NCI-H524 (cell line): ENCODE measurements at regions not wholly inside any gene's neighbourhood (a gene's known extent, or its start where the extent isn't known, plus 50 kb on each side); places are given as distances from the start of the nearest gene placed in this dataset.

Experiments
- DNase-seq, 2 experiments: peaks; one replicate each; lab custom pipeline; 2025; lab: John Stamatoyannopoulos, UW

DNA sequence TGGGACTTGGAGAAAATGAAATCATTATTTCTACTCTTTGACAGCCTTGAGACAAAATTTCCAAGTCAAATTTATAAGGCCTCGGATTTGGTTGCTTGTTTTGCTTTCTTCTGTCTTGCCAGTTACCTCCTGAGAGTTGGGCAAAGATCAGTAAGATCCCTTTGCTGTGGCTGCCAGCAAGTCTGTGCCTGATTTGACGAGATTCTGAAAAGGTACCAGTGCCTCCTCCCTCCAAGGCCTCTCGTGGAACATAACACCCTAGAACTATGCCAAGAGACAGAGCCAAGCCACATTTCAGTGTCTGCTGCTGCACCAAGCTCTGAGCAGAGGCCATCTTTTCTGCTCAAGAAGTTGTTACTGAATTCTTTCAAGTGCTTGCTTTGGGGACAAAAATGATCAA, 61.0 kb downstream of the GTPBP8 start:
- no peak for DNase-seq

DNA sequence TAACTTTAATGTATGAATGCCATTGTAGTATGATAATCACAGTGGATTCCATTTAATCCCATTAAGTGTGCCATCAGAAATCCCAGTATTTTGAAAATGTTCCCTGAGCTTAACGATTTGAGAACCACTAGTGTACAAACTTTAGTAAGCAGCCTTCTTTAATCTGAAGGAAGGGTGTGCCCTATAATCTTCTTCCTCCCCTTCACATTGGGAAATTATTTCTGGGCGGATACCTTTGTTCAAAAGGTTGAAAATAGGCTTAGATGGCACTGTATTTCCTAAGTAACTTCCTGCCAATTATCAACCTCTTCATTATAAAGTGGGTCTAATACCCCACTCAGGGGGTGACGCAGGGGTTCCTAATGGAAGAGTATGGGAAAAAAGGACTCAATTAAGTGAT, 62.4 kb downstream of the GTPBP8 start:
- no peak for DNase-seq

DNA sequence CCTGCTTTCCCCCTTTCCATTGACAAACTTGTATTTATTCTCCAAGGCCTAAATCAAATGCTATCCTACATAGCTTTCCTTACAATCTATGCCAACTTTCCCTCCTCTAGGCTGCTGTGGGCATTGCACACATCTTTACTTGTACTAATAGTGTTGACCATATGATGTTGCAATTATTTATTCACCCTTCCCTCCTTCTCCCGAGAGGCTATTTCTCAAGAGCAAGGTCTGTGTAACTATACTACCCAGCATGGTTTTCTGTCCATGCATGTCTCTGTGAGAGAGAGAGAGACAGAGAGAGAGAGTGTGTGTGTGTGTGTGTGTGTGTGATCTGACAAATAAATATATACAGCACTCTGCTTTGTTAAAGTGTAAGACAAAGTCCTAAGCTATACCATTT, 63.8 kb downstream of the GTPBP8 start:
- no peak for DNase-seq

DNA sequence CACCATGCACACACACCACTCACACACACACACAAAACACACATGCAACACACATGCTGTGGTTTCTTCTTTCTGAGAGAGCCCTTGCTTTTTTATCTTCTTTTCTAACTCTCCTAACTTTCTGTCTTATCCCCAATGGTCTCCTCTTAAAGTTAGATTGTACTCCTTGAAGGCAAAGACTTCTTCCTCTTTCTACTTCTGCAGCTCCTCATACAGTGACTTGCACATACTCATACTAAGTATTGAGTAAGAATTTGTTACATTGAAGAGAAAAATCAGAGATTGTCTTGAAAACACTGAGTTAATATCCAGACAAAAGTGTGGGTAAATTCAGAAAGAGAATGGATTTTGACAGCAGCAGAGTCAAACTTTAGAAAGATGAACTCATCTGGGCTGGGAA, 64.4 kb downstream of the GTPBP8 start:
- DNase-seq = no peak

DNA sequence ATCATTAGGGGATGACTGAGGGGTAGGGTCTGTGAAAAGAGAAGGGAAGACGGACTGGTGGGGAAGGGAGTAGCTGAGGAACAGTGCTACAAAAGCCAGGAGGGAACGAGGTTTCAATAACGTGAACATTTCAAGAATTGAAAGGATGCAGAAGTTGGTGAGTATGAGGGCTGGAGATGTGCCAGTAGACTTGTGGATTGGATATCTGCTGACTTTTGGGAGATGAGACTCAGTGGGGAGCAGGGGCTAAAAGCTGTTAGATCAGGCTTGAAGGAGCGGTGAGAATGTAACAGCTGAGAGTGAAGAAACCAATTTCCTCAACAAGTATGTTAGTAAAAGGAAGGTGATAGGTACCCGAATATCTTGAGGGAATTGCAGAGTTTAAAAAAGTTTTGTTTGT, 65.2 kb downstream of the GTPBP8 start:
- DNase-seq = no peak

DNA sequence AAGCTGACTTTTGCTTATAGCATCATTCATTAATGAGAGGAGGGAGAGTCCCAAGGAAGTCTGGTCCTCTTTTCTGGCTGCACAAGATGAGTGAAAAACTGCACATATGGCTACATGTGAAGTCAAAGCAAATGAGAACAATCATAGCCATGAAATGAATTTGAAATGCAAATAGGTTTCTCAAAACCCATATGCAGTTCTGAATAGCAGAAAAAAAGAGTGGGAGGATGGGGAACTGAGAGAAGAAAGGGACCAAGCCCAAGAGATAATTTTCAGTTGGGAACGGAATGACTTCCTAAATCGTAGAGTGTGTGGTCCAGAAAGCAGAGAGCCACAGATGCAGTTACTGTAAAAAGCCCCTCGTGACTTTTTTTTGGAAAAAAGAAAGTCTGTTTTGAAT, 66.3 kb downstream of the GTPBP8 start:
- no peak for DNase-seq

DNA sequence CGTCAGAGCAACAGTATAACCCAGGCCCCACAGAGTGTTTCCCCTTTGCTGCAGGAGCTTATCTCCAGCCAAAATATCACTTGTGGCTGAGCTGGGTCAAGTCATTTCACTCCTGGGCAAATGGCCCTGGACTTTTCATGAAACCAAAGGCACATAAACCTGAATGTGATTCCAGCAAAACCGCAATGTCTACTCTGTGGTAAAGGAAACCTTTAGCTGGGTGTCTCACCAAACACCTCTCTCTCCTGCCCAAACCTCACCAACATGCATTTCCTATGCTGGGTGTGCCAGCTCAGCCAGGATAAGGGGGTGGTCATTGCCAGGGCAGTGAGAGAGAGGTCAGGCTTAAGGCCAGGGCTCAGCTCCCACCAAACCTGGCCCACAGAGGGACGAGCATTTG, 67.4 kb downstream of the GTPBP8 start:
- no peak for DNase-seq

DNA sequence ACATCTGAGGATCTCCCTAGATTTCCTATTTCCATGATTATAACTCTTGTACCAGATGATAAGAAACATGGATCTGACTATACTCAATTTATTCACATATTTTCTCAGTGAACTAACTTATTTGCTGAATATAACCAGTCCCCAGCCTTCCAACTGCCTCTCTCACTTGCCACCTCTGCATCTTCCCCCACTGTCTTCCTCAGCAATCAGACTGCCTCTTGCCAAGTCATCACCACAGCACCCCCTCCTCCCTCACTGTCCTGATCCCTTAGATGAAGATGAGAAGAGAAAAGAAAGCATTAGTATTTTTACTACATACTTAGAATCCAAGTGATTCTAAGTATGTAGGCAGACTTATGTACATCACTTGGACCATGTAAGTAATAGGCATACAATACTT, 71.9 kb downstream of the GTPBP8 start:
- no peak for DNase-seq

DNA sequence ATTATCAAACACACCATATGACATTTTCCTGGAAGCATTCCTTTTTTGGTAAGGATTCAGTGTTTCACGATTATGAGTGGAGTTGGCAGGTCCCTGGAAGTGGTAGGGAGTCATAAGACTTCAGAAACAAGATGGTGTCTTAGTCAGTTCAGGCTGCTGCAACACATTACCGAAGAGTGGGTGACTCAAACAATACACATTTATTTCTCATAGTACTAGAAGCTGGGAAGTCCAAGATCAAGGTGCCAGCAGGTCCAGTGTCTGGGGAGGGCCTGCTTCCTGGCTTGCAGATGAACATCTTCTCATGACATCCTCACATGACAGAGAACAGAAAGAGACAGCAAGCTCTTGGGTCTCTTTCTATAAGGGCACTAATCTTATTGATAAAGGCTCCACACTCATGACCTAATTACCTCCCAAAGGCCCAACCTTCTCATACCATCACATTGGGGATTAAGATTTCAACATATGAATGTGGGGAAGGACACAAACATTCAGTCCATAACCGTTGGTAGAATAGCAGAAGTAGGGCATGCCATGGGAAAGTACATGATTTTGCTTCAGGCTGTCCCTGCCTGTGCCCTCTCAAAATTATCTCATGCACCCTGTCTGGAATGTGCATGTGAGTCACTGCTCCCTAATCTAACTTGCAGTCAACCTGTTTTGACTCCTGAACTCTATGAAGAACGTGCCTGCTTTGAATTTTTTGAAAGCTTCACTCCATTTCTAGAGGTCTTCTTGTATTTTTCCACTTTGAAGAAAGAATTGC, 72.5 kb downstream of the GTPBP8 start:
- DNase-seq = no peak

DNA sequence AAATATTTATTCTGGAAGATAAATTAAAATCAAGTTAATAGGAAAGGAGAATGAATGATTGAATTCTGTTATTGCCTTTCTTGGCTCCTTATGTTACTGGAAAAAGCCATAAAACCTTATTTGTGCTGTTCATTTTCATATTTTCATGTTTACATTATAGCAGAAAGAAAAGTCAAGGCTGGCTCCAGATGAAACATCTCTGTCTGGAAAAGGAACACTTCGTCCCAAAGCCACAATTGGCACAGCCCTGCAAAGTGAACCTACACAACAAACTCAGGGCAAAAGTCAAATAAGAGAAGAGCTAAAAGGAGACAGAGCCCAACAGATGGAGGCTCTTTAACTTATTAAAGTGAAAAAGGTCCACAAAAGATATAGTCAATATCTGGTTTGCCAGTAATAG, 73.4 kb downstream of the GTPBP8 start:
- no peak for DNase-seq

DNA sequence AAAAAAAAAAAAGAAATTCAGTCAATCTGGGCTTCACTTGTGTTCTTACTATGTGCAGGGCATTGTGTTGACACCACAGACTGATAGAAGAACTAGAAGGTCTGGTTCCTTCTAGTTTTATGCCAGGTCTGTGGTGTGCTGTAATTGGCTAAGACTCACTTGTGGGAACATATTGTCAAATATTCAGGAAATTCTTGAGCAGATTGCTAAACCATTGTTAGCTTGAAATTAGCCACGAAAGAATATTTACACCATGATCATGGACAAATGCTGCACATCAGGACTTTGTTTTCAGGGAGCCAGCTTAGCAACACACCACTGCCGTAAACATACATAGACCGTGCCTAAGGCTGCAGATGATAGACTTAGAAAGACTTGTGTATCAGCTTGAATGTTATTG, 74.6 kb downstream of the GTPBP8 start:
- no peak for DNase-seq

DNA sequence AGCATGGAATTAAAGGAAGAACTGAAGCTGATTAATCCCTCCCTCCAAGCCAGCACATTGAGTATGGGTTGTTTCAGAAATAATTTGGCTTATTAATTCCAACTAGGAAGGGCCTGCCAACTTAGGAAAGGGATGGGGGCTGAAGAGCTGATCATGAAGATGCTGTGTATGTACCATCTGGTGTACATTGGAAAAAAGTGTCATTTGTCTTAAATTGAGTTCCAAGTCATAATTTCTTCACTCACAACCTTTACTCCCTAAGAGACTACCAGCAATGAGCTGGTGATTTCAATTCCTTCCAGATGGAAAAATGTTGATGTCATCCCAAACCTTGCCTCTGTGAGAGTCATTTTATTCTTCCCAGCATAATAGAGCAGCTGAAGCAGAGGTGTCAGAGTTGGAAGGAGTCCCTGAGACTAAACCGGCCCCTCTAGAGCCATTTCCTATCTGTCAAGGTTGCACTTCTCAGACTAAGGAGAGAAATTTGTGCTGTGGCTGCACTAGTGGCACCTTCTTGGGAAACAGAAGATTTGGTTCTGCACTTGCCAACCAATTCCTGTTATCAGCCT, 79.4 kb downstream of the GTPBP8 start:
- DNase-seq = no peak

DNA sequence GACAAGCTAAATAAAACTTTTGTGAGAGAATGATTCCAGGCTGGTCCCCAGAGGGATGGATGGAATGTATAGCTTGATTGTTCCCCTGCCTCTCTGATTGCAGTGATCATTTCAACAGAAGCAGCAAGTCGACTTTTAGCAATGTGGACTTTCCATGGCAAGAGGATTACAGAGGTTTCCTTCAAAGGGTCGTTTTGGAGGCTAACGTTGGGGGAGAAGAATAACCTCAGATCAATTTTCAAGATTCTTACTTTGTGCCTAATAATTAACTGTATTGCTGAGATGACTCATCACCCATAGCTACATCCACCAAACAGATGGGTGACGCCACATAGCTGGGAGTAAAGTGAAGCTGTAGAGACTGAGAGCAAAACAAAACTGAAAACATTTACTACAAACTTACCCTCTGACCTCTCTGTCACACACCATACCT, 79.9 kb downstream of the GTPBP8 start:
- no peak for DNase-seq

DNA sequence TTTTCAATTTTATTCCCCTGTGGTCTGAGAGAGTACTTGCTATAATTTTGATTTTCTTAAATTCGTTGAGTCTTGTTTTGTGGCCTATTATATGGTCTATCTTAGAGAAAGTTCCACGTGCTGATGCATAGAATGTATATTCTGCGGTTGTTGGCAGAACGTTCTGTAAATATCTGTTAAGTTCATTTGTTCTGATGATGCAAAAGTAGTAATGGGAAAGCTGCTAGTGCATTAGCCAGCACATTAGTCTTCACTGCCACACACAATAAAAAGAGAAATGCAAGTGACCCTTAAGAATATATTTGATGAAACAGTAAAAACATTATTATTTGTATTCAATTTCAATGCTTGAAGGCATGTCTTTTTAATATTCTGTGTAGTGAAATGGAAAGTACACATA, 84.8 kb downstream of the GTPBP8 start:
- no peak for DNase-seq

DNA sequence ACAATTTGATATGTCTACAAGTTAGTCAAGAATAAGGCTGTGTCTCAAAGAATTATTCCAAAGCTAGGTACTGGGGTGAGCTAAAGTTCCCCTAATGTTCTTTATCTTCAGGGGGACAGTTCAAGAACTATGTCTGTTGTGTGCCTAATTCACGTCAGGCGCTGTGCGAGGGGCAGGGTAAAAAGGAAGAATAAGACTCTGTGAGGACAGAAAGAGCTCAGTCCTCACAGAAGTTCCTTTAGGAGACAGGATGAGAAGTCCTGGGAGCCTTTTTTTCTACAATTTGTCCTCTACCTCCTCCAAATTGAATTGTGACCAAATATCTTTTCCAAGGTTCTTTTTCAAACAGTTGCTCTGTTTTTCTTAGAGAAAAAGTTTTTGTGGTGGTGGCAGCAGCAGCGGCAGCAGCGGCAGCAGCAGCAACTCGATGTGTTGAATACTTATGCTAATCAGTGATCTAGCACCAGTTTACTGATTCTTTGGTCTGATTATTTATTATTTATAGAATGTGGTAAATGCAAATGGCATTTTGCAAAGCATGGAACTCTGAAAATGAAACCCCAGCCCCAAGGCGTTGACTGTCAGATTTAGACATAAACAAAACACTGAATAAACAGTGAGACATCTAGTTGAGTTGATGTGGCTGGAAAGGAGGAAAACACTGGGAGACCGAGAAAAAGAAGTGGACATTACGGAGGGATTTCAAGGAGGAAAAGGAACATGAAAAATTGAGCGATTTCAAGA, 88.6 kb downstream of the GTPBP8 start:
- no peak for DNase-seq

DNA sequence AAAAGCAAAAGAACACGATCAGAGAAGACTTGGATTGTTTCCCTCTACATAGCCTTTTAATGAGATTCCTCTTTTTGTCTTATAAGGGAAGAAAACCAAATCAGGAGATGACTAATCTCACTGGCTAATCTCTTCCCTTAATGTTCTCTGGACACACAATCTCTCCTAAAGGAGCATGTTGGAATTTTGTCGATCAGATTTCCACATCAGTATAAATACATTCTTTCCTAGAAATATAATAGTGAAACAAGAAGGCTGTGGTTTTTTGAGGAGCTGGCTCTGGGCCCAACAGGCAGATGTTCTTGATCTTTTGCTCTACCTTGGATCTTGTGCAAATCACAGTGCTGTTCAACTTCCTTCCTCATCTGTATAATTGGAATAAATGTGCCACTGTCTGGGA, 94.0 kb downstream of the GTPBP8 start:
- peak in 1 of 2 experiments; percentile 48 for DNase-seq

DNA sequence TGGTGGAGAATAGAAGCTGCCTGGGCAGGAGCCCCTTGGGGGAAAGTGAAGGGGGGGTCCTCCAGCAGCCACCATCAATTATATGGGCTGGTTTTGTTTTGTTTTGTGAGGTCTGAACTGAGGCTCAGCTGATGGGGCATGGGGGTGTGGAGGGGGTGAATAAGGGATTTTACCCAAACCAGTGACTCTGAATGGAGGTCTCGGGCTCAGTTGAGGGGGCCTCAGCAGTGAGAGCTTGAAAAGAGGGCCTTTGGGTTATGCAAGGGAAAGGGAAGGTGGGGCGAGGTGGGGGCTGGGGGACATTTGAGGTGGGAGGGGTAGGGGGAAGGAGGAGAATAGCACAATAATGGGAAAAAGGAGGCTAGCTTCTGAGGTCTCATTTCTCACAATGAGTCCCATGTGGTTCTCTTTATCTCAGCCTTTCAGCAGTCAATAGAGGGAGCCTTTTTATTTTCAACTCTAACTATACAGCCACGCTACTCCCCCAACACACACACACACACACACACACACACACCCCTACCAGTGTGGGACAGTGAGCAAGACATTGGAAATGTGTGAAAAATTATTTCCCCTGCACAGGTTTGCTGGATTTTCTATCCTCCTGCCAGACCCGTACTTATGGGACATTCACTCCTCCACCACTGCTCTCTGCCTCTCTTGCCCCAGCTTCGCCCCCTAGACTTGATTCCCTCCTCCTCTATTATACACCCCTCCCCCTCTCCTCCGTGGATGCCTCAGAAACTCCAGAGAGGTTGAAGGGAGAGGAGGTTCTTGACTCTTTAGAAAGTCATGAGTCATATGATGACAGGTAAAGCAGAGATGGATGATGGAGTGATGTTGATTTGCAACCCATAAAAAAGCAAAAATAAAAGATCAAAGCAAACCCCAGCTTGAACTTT, 96.0 kb downstream of the GTPBP8 start:
- no peak for DNase-seq

DNA sequence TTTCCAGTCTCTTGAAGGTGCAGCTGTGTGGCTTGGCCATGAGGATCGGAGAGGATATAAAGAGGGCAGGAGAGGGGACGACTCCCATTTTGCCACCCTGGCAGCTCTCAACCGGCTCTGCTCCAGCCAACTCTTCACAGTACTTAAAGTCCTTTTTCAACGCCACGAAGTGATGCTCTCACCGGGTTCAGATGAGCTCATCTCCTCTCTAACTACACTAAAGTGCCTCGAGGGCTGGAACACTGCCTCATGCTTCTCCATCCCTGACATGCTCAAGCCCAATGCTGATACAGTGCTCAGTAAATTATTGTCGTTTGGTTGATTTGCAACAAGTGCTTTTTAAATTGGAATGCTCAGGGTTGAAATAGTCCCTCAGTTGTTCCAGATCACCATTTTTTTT, 97.8 kb downstream of the GTPBP8 start:
- no peak for DNase-seq

DNA sequence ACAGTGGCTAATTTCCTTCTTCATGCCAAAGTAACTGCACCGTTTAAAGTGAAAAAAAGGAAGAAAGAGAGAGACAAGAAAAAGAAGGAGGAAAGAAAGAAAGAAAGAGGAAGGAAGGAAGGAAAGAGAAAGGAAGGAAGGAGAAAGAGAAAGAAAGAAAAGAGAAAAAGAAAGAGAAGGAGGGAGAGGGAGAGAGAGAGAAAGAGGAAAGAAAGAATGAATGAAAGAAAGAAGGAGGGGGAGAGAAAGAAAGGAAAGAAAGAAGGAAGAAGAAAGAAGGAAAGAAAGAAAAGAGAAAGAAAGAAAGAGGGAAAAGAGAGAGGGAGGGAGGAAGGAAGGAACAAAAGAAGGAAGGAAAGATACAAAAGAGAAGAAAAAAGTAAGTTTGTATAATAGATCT, 100.6 kb downstream of the GTPBP8 start:
- no peak for DNase-seq

DNA sequence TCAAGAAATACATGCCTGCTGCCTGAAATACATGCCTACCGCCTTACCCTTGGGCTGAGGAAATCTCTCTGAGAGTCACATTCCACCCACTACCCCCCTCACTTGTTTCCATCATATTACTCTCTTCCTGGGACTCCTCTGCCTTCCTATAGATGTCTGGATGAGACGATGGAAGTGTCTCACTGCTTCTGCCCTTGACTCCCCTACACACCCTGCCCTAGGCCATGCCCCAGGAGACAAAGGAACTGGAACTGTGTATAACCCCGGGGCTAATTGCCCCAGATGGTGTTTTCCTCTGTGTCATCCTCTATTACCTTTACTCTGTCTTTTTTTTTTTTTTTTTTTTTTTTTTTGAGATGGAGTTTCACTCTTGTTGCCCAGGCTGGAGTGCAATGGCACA, 102.0 kb downstream of the GTPBP8 start:
- no peak for DNase-seq

DNA sequence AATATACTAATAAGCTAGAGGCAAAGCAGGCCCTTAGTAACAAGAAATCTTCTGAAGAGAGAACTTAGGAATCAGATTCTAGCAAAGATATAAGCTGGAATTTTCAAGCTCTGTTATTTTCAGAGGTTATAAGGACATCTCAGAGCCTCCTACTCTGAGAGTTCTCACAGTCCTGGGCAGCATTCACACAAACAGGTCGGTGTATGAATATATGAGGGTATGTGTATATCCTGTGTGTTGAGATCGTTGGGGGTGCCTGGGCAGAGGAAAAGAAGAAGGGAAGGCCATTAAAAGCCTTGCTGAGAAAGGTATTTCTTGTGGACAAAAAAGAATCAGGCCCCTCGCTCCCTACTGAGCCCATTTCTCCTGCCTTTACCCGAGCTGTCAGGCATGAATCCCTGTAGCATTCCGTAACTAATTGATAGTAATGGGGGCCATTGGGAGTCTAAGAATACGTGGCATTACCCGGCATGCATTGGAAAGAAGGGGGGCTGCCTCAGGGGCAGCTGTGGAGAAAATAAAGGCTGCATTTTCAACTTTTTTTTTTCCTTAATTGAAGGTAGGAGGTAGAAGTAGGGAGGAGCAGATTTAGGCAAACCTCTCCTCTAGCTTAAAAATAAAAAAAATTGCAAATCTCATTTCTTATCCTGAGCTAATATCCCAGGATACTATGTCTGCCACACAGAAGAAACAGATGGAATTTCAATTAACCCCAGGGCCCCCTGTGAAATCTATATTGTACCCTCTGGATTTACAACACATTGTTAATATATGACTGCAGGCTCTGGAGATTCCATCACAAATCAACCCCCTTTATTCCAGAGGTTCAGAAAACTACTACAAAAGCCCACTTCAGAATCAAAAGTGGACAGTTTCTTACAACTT, 103.8 kb downstream of the GTPBP8 start:
- DNase-seq = no peak
